ENCODE measurements at regions not wholly inside any gene's neighbourhood (a gene's known extent, or its start where the extent isn't known, plus 50 kb on each side); places are given as distances from the start of the nearest gene placed in this dataset.
A peak's percentile ranks its signal among the peaks of the same experiment; 100 is the strongest.

DNA sequence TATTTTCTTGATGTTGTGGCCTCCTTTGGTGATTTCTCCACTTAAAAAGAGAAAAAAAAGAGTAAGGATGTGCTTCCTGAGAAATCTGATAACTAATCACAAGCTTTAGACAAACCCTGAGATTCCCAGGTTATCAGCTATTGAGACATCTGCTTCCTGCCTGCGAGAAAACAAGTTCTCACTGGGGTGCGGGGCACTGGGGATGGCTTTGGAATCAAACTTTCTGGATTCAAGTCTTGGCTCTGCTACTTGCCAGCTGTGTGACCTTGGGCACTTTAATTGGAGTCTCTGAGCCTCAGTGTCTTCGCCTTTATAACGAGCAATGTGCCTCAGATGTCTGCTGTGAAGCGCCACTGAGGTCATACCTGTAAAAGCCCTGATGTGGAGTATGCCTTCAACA, 152.5 kb upstream of the NAV2 start:
- no peak for DNase-seq

DNA sequence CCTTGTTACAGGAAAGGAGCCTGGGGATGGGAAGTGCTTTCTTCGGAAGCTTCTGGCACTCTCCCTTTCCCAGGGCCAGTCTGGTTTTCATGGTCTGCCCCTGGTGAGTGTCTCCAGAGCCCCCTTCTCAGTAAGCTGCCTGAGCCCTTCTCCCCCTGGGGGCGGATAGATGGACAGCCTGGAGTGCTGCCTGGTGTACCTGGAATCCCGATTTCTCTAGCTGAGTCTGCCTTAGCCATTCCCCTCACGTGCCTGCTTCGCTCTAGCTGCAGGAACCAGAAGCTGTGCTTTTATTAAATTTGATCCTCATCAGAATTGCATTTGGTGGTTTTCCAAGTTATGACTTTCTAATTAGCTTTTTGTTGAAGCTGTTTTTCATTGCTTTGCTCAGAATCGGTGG, 152.9 kb upstream of the NAV2 start:
- no peak for DNase-seq

DNA sequence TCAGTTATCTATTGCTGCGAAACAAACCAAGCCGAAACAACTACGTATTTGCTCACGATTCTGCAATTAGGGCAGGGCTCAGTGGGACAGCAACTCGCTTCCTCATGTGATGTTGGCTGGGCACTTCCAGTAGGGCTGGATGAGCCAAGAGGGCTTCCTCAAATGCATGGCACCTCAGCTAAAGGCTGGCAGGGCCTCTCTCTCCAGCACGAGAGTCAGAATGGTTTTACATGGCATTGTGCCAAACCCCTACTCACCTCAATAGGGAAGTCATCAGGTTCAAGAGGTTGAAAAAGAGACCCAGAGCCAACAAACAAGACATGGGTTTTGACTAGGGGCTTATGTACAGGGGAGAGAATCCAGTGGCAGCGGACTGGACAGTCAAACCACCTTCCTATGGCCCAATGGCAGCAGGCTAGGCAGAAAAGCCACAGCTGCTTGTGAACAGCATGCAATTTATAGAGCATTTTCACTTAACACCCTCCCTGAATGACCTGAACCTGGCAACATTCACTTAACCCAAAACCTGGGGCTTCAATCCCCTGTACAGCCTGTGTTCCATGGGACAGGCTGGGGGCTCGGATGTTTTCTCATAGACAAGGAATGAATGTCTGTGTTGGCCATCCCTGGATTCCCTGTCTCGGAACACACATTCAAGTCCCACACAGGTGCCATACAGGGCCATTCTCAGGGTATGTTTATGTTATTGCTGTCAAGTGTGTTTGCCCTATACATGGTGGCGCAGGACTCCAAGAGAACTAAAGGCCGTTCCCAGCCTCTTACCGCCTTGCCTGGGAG, 154.2 kb upstream of the NAV2 start:
- DNase-seq = no peak

DNA sequence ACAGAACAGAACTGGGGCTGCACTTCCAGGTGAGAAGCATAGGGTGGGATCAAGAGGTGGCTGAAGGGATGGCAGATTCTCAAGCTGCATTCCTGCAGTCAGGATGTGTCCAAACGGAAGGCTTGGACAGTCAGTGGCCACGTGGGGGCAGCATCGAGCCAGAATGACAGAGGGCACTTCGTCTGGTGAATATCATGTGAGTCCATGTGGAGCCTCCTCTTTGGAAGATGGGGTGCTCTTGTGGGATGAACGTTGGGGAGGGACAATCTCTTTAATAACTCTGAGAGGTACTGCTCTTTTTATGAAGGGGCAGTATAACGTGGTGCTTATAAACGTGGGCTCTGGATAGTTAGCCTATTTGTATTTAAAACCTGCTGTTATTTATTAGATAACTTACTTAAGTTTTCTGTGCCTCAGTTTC, 154.9 kb upstream of the NAV2 start:
- peak; percentile 63 for DNase-seq

DNA sequence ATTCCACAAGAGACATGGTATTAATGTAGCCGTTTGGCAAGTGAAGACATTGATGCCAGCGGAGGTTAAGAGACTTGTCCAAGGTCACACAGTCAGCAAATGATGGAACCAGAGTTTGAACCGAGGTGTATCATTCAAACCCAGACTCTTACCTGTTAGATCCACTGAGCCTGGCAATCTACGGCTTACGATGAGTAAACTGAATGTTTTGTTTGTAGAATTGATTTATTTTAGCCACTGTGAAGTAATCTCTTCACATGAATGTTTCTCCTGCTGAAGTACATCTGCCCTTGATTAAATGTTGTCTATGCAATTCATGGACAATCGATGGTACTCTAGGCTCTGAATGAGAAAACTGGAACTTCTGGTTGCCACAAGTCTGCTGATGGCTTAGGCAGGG, 155.5 kb upstream of the NAV2 start:
- no peak for DNase-seq

DNA sequence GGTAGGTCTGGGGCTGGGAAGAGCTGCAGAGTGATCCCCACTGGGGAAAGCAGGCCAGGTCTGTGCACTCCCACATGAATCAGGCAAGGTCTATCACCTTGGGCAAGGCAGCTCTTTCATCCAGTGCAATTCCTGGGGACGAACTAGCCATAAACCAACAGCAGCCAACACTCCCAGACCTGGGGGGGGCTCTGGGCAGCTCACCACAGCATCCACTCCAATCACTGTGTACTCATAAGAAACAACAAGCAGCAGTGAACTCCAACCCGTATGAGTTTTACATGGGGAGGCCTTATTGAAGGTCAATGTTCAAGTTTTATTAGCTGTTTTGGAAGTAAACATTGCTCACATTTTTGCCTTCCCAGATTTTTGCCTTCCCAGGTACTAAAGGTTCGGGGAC, 157.4 kb upstream of the NAV2 start:
- no peak for DNase-seq

DNA sequence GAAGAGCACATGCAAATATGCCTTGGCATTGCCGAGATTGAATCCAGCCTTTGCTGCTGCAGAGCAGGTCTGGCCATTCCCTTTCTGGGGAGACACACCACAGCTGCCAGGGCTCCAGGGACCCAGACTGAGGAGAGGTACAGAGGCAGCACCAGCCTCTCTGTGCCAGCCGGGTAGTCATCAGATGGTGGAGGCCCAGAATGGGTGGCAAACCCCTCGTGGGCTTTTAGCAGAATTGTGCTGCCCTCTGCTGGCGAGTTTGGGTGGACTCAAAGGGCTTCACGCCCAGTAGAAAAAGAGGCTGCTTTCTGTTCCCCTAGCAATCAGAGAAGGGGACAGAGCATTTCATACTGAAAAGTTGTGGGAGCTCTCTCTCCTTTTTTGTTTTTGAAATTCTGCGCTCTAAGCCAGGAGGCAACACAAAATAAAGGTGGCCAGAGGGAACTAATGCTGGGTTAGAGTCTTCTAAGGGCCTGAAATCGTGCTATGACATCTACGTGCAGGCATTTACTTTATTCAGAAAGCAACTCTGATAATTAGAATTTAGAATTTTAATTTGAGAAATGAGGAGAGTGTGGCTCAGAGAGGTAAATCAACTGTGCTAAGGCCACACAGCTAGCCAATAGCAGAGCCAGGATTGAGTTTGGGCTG, 158.8 kb upstream of the NAV2 start:
- DNase-seq = peak; percentile 79

DNA sequence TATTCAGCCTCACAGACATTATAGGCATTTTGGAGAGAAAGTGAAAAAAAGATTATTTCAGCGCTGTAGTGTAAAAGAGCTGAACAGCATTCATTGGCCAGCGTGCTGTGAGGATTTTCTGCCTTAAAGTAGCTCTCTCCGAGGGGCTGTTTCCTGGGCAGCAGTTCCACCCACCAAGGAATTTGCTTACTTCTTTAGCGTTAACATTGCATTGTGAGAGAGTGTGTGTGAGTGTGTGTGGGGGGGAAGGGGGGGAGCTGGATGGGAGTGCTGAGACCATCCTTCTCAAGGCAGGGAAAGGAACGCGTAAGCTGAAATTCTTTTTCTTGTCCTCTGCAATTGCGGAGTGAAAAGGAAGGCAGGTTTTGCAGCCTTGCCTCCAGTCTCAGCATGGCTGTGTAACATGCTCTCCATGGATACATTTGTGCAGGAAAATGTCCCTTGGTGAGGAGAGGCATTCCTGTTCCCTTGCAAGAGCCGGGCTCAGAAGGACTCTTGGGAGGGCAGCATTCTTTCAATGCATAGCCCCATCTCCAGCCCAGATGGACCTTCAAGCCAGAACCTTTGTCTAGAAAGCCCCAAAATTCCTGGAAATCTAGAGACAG, 159.9 kb upstream of the NAV2 start:
- no peak for DNase-seq

DNA sequence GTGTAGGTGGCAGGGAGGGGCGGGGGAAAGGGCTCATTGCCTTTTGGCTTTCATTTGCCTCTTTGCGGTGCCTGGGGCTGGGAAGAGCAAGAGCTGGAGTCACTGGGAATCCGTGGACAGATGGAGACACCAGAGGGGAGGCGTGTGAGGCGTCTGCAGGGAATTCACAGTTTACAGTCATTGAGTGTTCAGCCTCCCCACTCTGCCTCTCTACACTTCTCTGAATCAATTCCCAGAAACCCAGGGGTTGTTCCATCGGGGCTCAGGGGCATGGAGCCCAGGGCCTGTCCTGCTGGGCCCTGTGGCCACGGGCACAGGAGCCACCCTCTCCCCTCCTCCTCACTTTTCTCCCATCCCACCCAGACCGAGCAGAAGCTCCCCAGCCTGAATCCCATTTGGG, 160.5 kb upstream of the NAV2 start:
- no peak for DNase-seq

DNA sequence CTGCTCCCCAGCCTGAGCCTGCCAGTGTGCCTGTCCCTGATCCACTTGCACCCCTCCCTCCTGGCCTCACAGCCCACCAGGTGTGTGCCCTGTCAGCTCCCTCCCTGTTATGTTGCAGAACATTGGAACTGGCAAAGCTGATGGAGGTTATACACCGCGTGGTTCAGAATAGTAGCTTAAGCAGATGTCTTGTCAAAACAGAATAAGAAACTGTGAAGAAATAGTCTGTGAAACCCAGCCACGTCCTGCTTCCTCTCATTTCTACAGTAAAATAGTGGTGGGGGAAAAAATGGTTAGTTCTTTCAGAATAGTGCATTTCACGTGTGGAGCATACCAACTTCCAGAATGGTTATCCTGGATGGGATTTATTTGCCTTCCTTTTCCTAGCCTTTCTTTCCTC, 161.2 kb upstream of the NAV2 start:
- DNase-seq = no peak

DNA sequence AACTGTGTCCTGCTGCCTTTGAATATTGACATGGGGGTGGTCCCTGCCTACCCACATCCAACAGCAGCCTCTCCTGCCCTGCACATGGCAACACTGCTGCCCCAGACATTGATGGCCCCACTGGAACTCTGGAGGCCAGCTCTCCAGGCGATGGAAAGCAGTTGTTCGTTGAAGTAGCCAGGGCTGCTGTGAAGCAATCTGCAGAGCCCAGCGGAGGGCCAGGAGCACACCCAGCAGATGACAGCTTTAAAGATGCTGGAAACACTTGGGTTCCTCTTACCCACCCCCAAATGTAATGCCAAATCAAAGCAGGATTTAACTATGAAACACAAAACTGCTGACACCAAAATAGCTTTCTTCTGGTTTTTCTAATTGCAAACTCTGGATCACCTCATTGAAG, 165.6 kb upstream of the NAV2 start:
- no peak for DNase-seq

DNA sequence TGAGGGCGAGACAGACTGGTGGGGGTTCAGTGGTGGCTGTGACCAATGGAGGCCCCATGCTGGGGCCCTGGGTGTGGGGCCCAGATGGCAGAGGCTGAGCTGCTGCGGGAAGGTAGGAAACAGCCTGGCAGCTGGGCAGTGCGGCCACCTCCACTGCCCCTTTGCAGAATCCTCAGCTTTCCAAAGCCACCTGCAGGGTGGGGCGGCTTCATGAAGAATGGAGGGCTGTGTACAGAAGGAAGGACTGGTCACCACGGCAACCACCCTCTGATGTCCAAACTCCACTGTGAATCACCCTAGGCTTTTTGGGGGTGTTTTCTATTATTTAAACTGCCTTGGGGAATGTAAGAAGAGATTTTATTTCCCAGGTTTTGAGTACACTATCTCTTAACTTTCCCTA, 166.3 kb upstream of the NAV2 start:
- DNase-seq = no peak

DNA sequence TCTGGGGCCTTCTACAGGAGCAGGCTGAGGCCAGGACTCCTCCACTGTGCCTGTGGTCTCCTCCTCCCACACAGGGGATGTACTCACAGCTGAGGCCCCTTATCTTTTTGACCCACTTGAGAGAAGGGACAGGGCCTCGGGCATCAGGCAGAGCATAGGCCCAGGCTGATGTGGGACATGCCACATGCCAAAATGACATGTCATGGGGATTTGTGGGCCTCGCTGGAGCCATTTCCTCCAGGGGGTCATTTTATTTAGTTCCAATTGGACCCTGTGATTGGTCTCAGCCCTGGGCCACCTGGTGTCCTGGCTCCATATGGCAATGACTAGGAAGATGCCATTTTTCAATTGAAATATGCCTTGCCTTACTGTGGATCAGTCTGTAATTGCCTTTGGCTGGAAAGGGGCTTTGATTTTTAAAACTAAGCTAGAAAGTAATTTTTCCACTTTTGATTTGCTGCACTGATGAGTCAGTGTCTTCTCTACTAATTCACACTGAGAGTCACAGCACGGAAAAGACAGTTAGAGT, 171.1 kb upstream of the NAV2 start:
- DNase-seq = no peak

DNA sequence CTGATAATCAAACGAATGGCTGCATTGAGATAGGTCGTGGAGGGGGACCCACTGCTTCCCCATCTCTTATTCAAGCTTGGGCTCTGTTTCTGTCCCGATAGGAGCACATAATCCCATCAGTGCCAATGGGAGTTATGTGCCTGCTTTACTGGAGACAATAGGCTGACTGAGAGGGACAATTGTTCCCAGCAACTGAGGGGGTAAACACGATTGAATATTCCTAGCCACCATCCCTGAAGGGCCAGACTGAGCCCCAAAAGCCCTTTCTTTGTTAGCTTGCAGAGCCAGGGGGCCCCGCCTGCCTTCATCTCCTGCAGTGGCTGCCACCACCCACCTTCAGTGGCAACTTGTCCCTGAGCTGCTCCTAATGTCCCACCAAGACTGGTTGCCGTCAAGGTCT, 172.8 kb upstream of the NAV2 start:
- DNase-seq = no peak

DNA sequence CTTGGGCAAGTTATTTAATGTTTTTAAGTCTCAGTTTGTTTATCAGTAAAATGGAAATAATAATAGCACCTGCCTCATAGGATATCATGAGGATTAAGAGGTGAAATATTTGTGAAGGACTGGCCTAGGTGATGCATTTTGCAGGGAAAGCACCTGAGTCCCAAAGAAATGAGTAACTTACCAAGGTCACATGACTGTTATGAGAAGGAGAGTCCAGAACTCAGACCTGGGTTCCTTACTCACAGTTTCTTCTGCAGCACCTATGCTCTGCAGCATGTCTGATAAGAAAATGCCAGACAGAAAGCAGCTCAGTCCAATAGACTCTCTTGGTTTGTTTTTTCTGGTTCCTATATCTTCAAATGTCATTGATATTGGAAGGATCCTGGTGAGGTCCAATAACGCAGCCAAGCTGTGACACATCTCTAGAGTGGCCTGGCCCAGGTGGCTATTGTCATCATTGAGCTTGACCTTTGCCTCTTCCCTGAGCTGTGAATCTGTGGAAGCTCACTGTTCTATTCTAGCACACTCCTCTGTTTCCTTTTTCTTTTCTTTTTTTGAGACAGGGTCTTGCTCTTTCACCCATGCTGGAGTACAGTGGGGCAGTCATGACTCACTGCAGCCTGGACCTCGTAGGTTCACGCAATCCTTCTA, 174.7 kb upstream of the NAV2 start:
- no peak for DNase-seq

DNA sequence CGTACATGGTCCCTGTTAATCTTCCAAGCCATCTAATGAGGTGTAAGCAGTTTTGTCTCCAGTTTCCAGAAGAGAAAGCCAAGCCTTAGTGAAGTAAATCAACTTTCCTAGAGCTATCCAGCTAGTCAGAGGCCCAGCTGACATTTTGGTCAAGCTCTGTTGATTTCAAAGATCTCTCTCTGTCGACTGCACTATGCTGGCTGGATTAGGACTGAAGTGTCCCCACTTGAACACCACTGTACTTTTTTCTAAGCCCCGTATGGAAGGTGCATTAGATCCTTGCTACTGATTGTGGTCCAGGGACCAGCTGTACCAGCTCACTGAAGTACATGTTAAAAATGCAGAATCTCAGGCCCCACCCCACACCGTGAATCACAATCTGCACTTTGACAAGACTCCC, 176.5 kb upstream of the NAV2 start:
- DNase-seq = no peak

DNA sequence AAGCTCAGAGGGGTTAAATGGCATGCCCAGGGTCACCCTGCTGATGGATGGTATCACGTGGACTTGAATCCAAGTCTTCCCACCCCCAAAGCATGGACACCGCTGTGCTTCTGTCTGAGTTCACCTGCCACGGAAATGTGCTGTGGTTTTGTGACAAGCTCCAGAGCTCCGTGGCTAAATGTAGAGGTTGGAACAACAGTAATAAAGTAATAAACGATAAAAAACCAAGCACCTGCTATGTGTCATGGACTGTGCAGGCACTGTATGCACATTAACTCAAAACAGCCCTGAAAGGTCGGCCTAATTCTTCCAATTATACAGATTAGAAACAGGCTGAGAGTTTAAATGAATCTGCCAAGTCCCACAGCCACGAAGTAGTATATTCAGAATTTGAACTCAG, 182.1 kb upstream of the NAV2 start:
- no peak for DNase-seq

DNA sequence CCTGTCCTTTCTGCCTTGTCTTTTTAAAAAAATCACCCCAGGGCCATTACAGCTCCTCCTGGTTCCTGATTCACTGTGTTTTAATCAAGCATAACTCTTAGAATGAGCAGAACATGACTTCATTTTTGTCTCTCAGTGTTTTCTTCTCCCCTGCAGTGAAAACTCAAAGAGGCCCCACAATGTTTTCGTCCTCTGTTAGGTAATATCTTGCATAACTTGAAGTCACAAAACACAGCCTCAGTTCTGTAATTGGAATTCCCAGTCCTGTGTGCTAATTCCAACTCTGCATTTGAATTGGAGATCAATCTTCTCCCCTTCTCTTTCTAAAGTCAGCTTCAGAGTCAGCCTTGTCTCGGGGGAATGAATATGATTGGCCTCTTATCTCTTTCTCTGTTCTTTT, 186.5 kb upstream of the NAV2 start:
- no peak for DNase-seq

DNA sequence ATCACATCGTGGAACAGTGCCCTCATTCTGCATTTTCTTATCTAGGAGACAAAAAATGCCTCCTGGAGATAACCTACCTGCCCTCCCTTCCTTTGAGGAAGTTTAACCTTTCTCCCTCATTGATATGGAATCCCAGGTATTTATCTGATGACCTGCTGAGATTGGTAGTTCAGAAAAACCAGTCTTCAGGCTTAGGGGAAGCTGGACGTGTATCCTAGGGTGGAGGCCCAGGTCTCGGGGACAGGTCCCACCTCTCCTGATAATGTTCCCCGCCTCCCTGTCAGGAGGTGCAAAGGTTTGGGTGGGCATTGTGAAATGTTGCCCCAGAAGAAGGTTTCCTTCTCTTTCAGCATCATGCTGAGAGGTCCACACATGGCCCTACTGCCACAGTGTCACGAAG, 186.9 kb upstream of the NAV2 start:
- DNase-seq = no peak

DNA sequence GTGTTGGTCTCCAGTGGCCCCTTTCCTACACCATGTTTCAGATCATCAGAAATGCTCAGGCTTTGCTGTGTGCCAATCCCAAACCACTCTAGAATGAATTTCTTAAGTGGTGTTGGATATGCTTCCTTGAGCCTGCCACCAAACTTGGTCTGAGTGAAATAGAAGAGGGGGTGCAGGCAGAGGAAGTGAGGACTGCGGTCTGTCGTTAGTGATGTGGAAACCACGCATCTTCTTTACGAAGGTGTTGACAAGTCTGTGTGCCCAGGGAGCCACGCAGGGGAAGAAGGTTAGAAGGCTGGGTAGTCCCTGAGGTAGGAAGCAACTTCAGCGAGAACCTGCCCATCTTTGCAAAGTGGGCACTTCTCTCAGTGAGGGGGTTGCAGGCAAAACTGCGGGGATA, 187.4 kb upstream of the NAV2 start:
- no peak for DNase-seq

DNA sequence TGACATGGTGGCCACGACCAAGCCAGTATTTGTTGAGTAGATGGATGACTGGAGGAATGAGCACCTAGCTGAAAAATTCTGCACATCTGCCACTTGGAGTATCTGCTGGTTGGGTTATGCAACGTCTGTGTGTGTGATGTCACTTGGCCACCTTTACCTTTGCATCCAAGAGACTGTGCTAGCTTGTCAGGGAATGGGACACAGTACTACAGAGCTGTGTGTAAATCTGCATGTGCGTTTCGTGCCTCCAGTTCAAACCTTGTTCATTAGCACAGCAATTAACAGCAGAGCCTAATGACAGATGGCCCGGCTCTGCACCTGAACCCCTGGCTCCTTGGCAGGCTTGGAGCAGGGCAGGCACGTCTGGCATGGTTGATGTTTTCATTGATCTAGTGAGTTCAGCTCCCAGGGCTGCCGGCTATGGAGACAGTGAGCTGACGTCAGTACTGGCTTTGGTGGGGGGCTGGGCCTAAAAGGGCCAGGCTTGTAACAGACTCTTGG, 188.4 kb upstream of the NAV2 start:
- no peak for DNase-seq

DNA sequence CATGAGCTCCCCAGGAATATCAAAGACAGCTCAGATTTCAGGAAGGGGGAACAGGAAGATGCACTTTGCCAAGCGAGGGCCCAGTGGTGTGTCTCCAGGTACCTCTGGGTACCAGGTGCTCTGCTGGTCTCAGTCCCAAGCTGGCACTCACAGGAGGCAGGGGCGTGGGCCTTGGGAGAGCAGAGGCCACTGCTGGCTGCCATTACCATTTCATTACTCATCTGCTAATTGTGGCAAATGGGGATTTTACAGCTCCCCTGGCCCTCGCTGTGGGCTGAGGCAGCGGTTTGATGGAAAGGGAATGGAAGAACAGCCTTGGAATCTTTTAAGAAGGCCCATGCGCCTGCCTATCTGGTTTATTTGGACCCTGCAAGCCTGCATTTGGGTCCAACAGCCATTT, 192.0 kb upstream of the NAV2 start:
- no peak for DNase-seq
